ENCODE measurements at regions not wholly inside any gene's neighbourhood (a gene's known extent, or its start where the extent isn't known, plus 50 kb on each side); places are given as distances from the start of the nearest gene placed in this dataset.

GRCh38 chr1:25040122-25040685 is 110.1 kb upstream of the RUNX3 start:
- no peak overlapping the region for H3K23ac ChIP-seq (ENCODE audit: low read length in 2 of 2)
- no peak overlapping the region for H4K91ac ChIP-seq (ENCODE audit: low read length)
- peaks cover 6% of the 10 kb centered on the region for H3K9me3 ChIP-seq (ENCODE audit: control insufficient read depth, low read length)
- WGBS = 88% methylated on average over 10 of the region's 11 CpGs
- H2BK5ac ChIP-seq (ENCODE audit: low read depth, low read length, poor library complexity, severe bottlenecking) = no peak overlapping the region
- no peak overlapping the region for H2BK15ac ChIP-seq (ENCODE audit: low read depth, poor library complexity, severe bottlenecking)
- no peak overlapping the region for H2BK120ac ChIP-seq (ENCODE audit: low read depth, low read length)
- no peak overlapping the region for H3K14ac ChIP-seq (ENCODE audit: low read length in 2 of 2)
- no peak overlapping the region for H3K9ac ChIP-seq (ENCODE audit: low read length)
- H3K27ac ChIP-seq (ENCODE audit: low read length, poor library complexity, severe bottlenecking) = no peak overlapping the region
- H3K4me3 ChIP-seq (ENCODE audit: insufficient read depth in 1 of 2, low read depth in 1 of 2, low read length in 2 of 2) = no peak overlapping the region
- DNase-seq = no peak
- no peak overlapping the region for H3K18ac ChIP-seq (ENCODE audit: low read depth in 1 of 2, low read length in 2 of 2)
- H3K4me1 ChIP-seq (ENCODE audit: control insufficient read depth, insufficient read depth, low read depth, low read length) = no peaks in the 10 kb centered on the region
- H3K36me3 ChIP-seq (ENCODE audit: control insufficient read depth in 1 of 2, insufficient read depth in 2 of 2, low read depth in 1 of 2, low read length in 2 of 2) = no peaks in the 10 kb centered on the region
- no peak overlapping the region for H4K8ac ChIP-seq (ENCODE audit: low read length)
- H2BK12ac ChIP-seq (ENCODE audit: low read length in 2 of 2) = no peak overlapping the region
- peaks cover 53 to 70% of the 10 kb centered on the region in 2 experiments for H3K27me3 ChIP-seq (ENCODE audit: control insufficient read depth in 1 of 2, insufficient read depth in 1 of 2, low read length in 2 of 2)
- no peaks in the 10 kb centered on the region for H3K79me1 ChIP-seq (replicated peaks; ENCODE audit: low read length, poor library complexity, severe bottlenecking)
- H3K4me2 ChIP-seq (ENCODE audit: low read length, poor library complexity, severe bottlenecking) = no peak overlapping the region
- no peak overlapping the region for H2AK5ac ChIP-seq (ENCODE audit: low read length, severe bottlenecking)
- H2AFZ ChIP-seq (ENCODE audit: low read depth, low read length) = no peak overlapping the region
- H3K4ac ChIP-seq (ENCODE audit: low read depth in 1 of 2, low read length in 2 of 2) = no peak overlapping the region

- peaks cover 50 to 76% of the 10 kb centered on the region in 2 experiments for H3K27me3 ChIP-seq (ENCODE audit: control insufficient read depth in 1 of 2, insufficient read depth in 1 of 2, low read length in 2 of 2)
- no peak overlapping the region for H3K4me3 ChIP-seq (ENCODE audit: insufficient read depth in 1 of 2, low read depth in 1 of 2, low read length in 2 of 2)
- 84% methylated on average over 7 of the region's 8 CpGs for WGBS
- H2AFZ ChIP-seq (ENCODE audit: low read depth, low read length) = no peak overlapping the region
- DNase-seq = peak; percentile 44
- no peak overlapping the region for H3K14ac ChIP-seq (ENCODE audit: low read length in 2 of 2)
- no peak overlapping the region for H2BK12ac ChIP-seq (ENCODE audit: low read length in 2 of 2)
- H3K9me3 ChIP-seq (ENCODE audit: control insufficient read depth, low read length) = peaks cover 6% of the 10 kb centered on the region
- no peak overlapping the region for H3K4me2 ChIP-seq (ENCODE audit: low read length, poor library complexity, severe bottlenecking)
- no peak overlapping the region for H2BK120ac ChIP-seq (ENCODE audit: low read depth, low read length)
- H3K23ac ChIP-seq (ENCODE audit: low read length in 2 of 2) = no peak overlapping the region
- peaks cover 2% of the 10 kb centered on the region for H3K4me1 ChIP-seq (ENCODE audit: control insufficient read depth, insufficient read depth, low read depth, low read length)
- no peak overlapping the region for H4K91ac ChIP-seq (ENCODE audit: low read length)
- H3K9ac ChIP-seq (ENCODE audit: low read length) = no peak overlapping the region
- no peak overlapping the region for H3K18ac ChIP-seq (ENCODE audit: low read depth in 1 of 2, low read length in 2 of 2)
- no peaks in the 10 kb centered on the region for H3K36me3 ChIP-seq (ENCODE audit: control insufficient read depth in 1 of 2, insufficient read depth in 2 of 2, low read depth in 1 of 2, low read length in 2 of 2)
- no peak overlapping the region for H3K27ac ChIP-seq (ENCODE audit: low read length, poor library complexity, severe bottlenecking)
- no peak overlapping the region for H3K4ac ChIP-seq (ENCODE audit: low read depth in 1 of 2, low read length in 2 of 2)
- no peak overlapping the region for H2BK5ac ChIP-seq (ENCODE audit: low read depth, low read length, poor library complexity, severe bottlenecking)
- no peak overlapping the region for H2AK5ac ChIP-seq (ENCODE audit: low read length, severe bottlenecking)
- no peak overlapping the region for H4K8ac ChIP-seq (ENCODE audit: low read length)
- H2BK15ac ChIP-seq (ENCODE audit: low read depth, poor library complexity, severe bottlenecking) = no peak overlapping the region
- H3K79me1 ChIP-seq (replicated peaks; ENCODE audit: low read length, poor library complexity, severe bottlenecking) = no peaks in the 10 kb centered on the region
Measured at GRCh38 chr1:25039229-25039628, 109.2 kb upstream of the RUNX3 start.

GRCh38 chr1:25038699-25039098 is 108.6 kb upstream of the RUNX3 start:
- no peak overlapping the region for H3K9ac ChIP-seq (ENCODE audit: low read length)
- no peaks in the 10 kb centered on the region for H3K36me3 ChIP-seq (ENCODE audit: control insufficient read depth in 1 of 2, insufficient read depth in 2 of 2, low read depth in 1 of 2, low read length in 2 of 2)
- H3K18ac ChIP-seq (ENCODE audit: low read depth in 1 of 2, low read length in 2 of 2) = no peak overlapping the region
- H4K8ac ChIP-seq (ENCODE audit: low read length) = no peak overlapping the region
- H4K91ac ChIP-seq (ENCODE audit: low read length) = no peak overlapping the region
- no peak overlapping the region for H2AK5ac ChIP-seq (ENCODE audit: low read length, severe bottlenecking)
- peaks cover 6% of the 10 kb centered on the region for H3K4me1 ChIP-seq (ENCODE audit: control insufficient read depth, insufficient read depth, low read depth, low read length)
- 77% methylated on average over 3 of the region's 4 CpGs for WGBS
- H3K27me3 ChIP-seq (ENCODE audit: control insufficient read depth in 1 of 2, insufficient read depth in 1 of 2, low read length in 2 of 2) = peaks cover 46 to 74% of the 10 kb centered on the region in 2 experiments
- H3K4me3 ChIP-seq (ENCODE audit: insufficient read depth in 1 of 2, low read depth in 1 of 2, low read length in 2 of 2) = no peak overlapping the region
- H3K4ac ChIP-seq (ENCODE audit: low read depth in 1 of 2, low read length in 2 of 2) = no peak overlapping the region
- no peak overlapping the region for H2BK120ac ChIP-seq (ENCODE audit: low read depth, low read length)
- H3K79me1 ChIP-seq (replicated peaks; ENCODE audit: low read length, poor library complexity, severe bottlenecking) = no peaks in the 10 kb centered on the region
- no peak overlapping the region for H3K4me2 ChIP-seq (ENCODE audit: low read length, poor library complexity, severe bottlenecking)
- no peak overlapping the region for H2BK12ac ChIP-seq (ENCODE audit: low read length in 2 of 2)
- no peak for DNase-seq
- no peak overlapping the region for H2BK15ac ChIP-seq (ENCODE audit: low read depth, poor library complexity, severe bottlenecking)
- H3K14ac ChIP-seq (ENCODE audit: low read length in 2 of 2) = no peak overlapping the region
- no peak overlapping the region for H2AFZ ChIP-seq (ENCODE audit: low read depth, low read length)
- peaks cover 5% of the 10 kb centered on the region for H3K9me3 ChIP-seq (ENCODE audit: control insufficient read depth, low read length)
- H3K23ac ChIP-seq (ENCODE audit: low read length in 2 of 2) = no peak overlapping the region
- no peak overlapping the region for H3K27ac ChIP-seq (ENCODE audit: low read length, poor library complexity, severe bottlenecking)
- no peak overlapping the region for H2BK5ac ChIP-seq (ENCODE audit: low read depth, low read length, poor library complexity, severe bottlenecking)

DNA sequence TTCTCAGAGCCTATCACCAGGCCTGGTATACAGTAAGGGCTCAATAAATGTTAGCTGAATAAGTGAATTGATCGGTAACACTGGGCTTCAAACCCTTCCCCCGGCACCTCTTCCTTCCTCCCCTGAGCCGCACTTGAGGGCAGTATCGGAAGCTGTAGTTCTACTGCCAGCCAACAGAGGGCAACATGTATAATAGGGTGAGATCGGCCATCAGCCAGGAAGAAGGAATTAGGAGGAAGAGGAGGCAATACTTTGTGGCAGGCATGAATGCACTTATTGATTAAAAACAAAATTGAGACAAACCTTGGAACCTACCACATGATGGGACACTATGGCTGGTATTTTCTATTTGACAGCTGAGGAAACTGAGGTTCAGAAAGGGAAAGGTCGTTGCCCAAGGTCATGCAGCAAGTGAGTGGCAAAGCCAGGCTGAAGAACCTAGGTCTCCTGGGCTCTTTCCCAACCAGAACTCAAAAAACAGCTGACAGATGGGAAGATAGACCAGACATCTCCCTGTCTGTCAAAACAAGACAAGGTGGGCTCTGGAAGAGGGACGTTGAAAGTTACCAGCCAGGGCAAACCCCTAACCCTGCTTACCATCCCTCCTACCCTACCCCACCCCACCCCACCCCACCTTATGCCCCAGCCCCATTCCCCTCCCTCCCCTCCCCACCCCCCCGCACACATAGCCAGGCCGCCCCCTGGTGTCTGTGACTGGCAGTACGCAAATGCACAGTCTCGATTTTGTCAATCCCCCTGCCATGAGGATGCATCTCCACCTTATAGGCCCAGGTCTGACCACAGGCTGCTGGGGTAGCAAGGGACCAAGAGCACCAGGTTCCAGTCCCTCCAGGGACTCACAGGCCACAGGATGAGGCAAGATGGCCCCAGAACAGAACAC is 107.3 kb upstream of the RUNX3 start:
- Histone ChIP-seq H3K36me3 (ENCODE audit: control insufficient read depth in 1 of 2, insufficient read depth in 2 of 2, low read depth in 1 of 2, low read length in 2 of 2) (no peaks in the 10 kb centered on the region), H3K4me1 (ENCODE audit: control insufficient read depth, insufficient read depth, low read depth, low read length) (peaks cover 6% of the 10 kb centered on the region), H3K9ac (ENCODE audit: low read length) (no peak overlapping the region), H2BK5ac (ENCODE audit: low read depth, low read length, poor library complexity, severe bottlenecking) (no peak overlapping the region), H2AK5ac (ENCODE audit: low read length, severe bottlenecking) (no peak overlapping the region), H2BK120ac (ENCODE audit: low read depth, low read length) (no peak overlapping the region), H3K4me2 (ENCODE audit: low read length, poor library complexity, severe bottlenecking) (no peak overlapping the region), H2BK12ac (ENCODE audit: low read length in 2 of 2) (no peak overlapping the region), H3K4ac (ENCODE audit: low read depth in 1 of 2, low read length in 2 of 2) (no peak overlapping the region), H3K14ac (ENCODE audit: low read length in 2 of 2) (no peak overlapping the region), H2AFZ (ENCODE audit: low read depth, low read length) (no peak overlapping the region), H4K91ac (ENCODE audit: low read length) (no peak overlapping the region), H3K9me3 (ENCODE audit: control insufficient read depth, low read length) (no peaks in the 10 kb centered on the region), H3K4me3 (ENCODE audit: insufficient read depth in 1 of 2, low read depth in 1 of 2, low read length in 2 of 2) (no peak overlapping the region), H3K23ac (ENCODE audit: low read length in 2 of 2) (no peak overlapping the region), H3K27me3 (ENCODE audit: control insufficient read depth in 1 of 2, insufficient read depth in 1 of 2, low read length in 2 of 2) (peaks cover 35 to 73% of the 10 kb centered on the region in 2 experiments), H3K27ac (ENCODE audit: low read length, poor library complexity, severe bottlenecking) (no peak overlapping the region), H3K18ac (ENCODE audit: low read depth in 1 of 2, low read length in 2 of 2) (no peak overlapping the region), H2BK15ac (ENCODE audit: low read depth, poor library complexity, severe bottlenecking) (no peak overlapping the region), H4K8ac (ENCODE audit: low read length) (no peak overlapping the region), H3K79me1 (replicated peaks; ENCODE audit: low read length, poor library complexity, severe bottlenecking) (no peaks in the 10 kb centered on the region)
- 44% methylated on average over 9 of the region's 11 CpGs for whole genome bisulfite sequencing
- DNase-seq = peak; percentile 49

All from mesenchymal stem cell (in vitro differentiated cells and primary cell).